Neural progenitor cell (in vitro differentiated cells): ENCODE measurements at regions not wholly inside any gene's neighbourhood (a gene's known extent, or its start where the extent isn't known, plus 50 kb on each side); places are given as distances from the start of the nearest gene placed in this dataset.

Source experiments
- CTCF ChIP-seq: fragments of 200-600 bp; sonication (generic); IDR thresholded peaks from 2 replicates; pipeline ENCODE4 v1.5.1; 2017; ENCODE audit warnings: antibody characterized with exemption, mild to moderate bottlenecking
- EZH2 ChIP-seq: fragments of 200-600 bp; sonication (generic); IDR thresholded peaks from 2 replicates; pipeline ENCODE4 v1.6.1; 2017; ENCODE audit warnings: antibody characterized with exemption, mild to moderate bottlenecking, moderate library complexity
- EZH2phosphoT487 ChIP-seq: fragments of 200-600 bp; sonication (generic); IDR thresholded peaks from 2 replicates; pipeline ENCODE4 v1.6.1; 2017; ENCODE audit warnings: antibody characterized with exemption

- TF ChIP-seq EZH2 = no peak
- no peak for TF ChIP-seq CTCF
- no peak for TF ChIP-seq EZH2phosphoT487
Observed at GRCh38 chr4:145347684-145348083, 134.0 kb upstream of the SMAD1 start.
